SK-N-SH (cell line): ENCODE measurements at regions not wholly inside any gene's neighbourhood (a gene's known extent, or its start where the extent isn't known, plus 50 kb on each side); places are given as distances from the start of the nearest gene placed in this dataset.

Experiments used
- CTCF ChIA-PET: fragments of 300-600, 350-600 bp; formaldehyde crosslinking; extraction: SDS; loops from one replicate; lab custom pipeline; 2021; lab: Yijun Ruan, JAX
- POLR2A ChIA-PET: fragments of 350-600 bp; sonication (Branson Sonifier 250); formaldehyde crosslinking; extraction: SDS; loops from one replicate; lab custom pipeline; 2020; ENCODE audit warnings: antibody characterized with exemption, inconsistent platforms; lab: Yijun Ruan, JAX
- DNase-seq: peaks from one replicate; pipeline ENCODE4 v3.0.0; 2012
- H2AFZ ChIP-seq: fragments of 200-600 bp; sonication (generic); 2 replicates; pipeline ENCODE4 v1.8.1; 2016; ENCODE audit warnings: antibody characterized with exemption, mild to moderate bottlenecking, low read depth
- H3F3A ChIP-seq: fragments of 200-600 bp; sonication (generic); replicated peaks from 2 replicates; pipeline ENCODE3; 2016; ENCODE audit warnings: antibody characterized with exemption, mild to moderate bottlenecking; ENCODE audit not compliant: insufficient read depth
- H3K27ac ChIP-seq, 2 experiments: fragments of 200-500 bp in 1 of 2; fragments of 200-600 bp in 1 of 2; sonication (Bioruptor generic) in 1 of 2; sonication (generic), shearing (Covaris generic) in 1 of 2; 2 replicates each; pipeline versions ENCODE4 v1.5.1 to v1.6.1; 2014 to 2016; ENCODE audit warnings: low read depth in 2 of 2, inconsistent platforms in 1 of 2, low read length in 1 of 2, mild to moderate bottlenecking in 1 of 2, mixed read lengths in 1 of 2
- H3K27me3 ChIP-seq: fragments of 200-600 bp; sonication (generic), shearing (Covaris generic); 2 replicates; pipeline ENCODE4 v1.6.1; 2016; ENCODE audit warnings: mixed run types; ENCODE audit not compliant: insufficient read depth
- H3K36me3 ChIP-seq, 2 experiments: fragments of 200-500 bp in 1 of 2; fragments of 200-600 bp in 1 of 2; sonication (Bioruptor generic) in 1 of 2; sonication (generic) in 1 of 2; replicated peaks in 1 of 2; 2 replicates each; pipeline versions ENCODE3 to v1.5.1; 2014 to 2016; ENCODE audit warnings: low read length in 1 of 2, mild to moderate bottlenecking in 1 of 2; ENCODE audit not compliant: insufficient read depth in 2 of 2, control insufficient read depth in 1 of 2
- H3K4me1 ChIP-seq, 2 experiments: fragments of 200-500 bp in 1 of 2; fragments of 200-600 bp in 1 of 2; sonication (Bioruptor generic) in 1 of 2; sonication (generic), shearing (Covaris generic) in 1 of 2; 2 replicates each; pipeline versions ENCODE4 v1.5.1 to v1.6.1; 2014 to 2016; ENCODE audit warnings: low read depth in 1 of 2, low read length in 1 of 2, mixed run types in 1 of 2; ENCODE audit not compliant: insufficient read depth in 2 of 2, control insufficient read depth in 1 of 2
- H3K4me2 ChIP-seq: fragments of 200-600 bp; sonication (generic), shearing (Covaris generic); 2 replicates; pipeline ENCODE4 v1.6.1; 2017; ENCODE audit warnings: mixed run types
- H3K4me3 ChIP-seq, 2 experiments: fragments of 200-500 bp in 1 of 2; fragments of 200-600 bp in 1 of 2; sonication (Bioruptor generic) in 1 of 2; sonication (generic), shearing (Covaris generic) in 1 of 2; 2 replicates each; pipeline versions ENCODE4 v1.5.1 to v1.8.1; 2014 to 2016; ENCODE audit warnings: low read depth in 2 of 2, inconsistent platforms in 1 of 2, low read length in 1 of 2, mild to moderate bottlenecking in 1 of 2, mixed read lengths in 1 of 2, moderate library complexity in 1 of 2
- H3K79me2 ChIP-seq: fragments of 200-600 bp; sonication (generic); 2 replicates; pipeline ENCODE4 v1.8.1; 2017; ENCODE audit warnings: mild to moderate bottlenecking; ENCODE audit not compliant: insufficient read depth
- H3K9ac ChIP-seq: fragments of 200-600 bp; sonication (generic); 2 replicates; pipeline ENCODE4 v1.6.1; 2017; ENCODE audit warnings: mixed run types
- H3K9me2 ChIP-seq: fragments of 200-600 bp; sonication (generic); 2 replicates; pipeline ENCODE4 v1.6.1; 2017; ENCODE audit warnings: mixed run types
- H3K9me3 ChIP-seq: fragments of 200-600 bp; sonication (generic); 2 replicates; pipeline ENCODE4 v1.6.1; 2017; ENCODE audit warnings: mixed run types, mild to moderate bottlenecking, moderate library complexity
- H4K20me1 ChIP-seq: fragments of 200-600 bp; sonication (generic); 2 replicates; pipeline ENCODE4 v1.6.1; 2017; ENCODE audit warnings: mild to moderate bottlenecking, mixed run types; ENCODE audit not compliant: insufficient read depth
- CHD2 ChIP-seq: fragments of 150-350 bp; IDR thresholded peaks from 2 replicates; pipeline ENCODE4 v1.6.1; 2018; ENCODE audit warnings: low read length; ENCODE audit not compliant: partially characterized antibody
- ELF1 ChIP-seq: IDR thresholded peaks from 2 replicates; pipeline ENCODE4 v1.4.0; 2012
- EZH2phosphoT487 ChIP-seq: fragments of 200-600 bp; sonication (generic); IDR thresholded peaks from 2 replicates; pipeline ENCODE4 v1.6.1; 2017; ENCODE audit warnings: low read depth, mixed run types, mild to moderate bottlenecking, antibody characterized with exemption, moderate library complexity, borderline replicate concordance
- FOXJ3 ChIP-seq: sonication (generic); formaldehyde crosslinking; IDR thresholded peaks from 2 replicates; pipeline ENCODE4 v1.5.1; 2020; ENCODE audit warnings: mild to moderate bottlenecking, missing genetic modification reagents
- GABPA ChIP-seq: IDR thresholded peaks from 2 replicates; pipeline ENCODE4 v1.4.0; 2012; ENCODE audit warnings: low read depth, mild to moderate bottlenecking
- GATA2 ChIP-seq: sonication (generic); formaldehyde crosslinking; IDR thresholded peaks from 2 replicates; pipeline ENCODE4 v1.5.0; 2020; ENCODE audit warnings: mild to moderate bottlenecking, missing genetic modification reagents
- IRF3 ChIP-seq: fragments of 150-350 bp; IDR thresholded peaks from 2 replicates; pipeline ENCODE4 v1.6.1; 2016; ENCODE audit warnings: mild to moderate bottlenecking, low read depth, low read length
- POLR2AphosphoS5 ChIP-seq: IDR thresholded peaks from 2 replicates; pipeline ENCODE4 v1.6.1; 2012; ENCODE audit warnings: low read depth, low read length
- RAD21 ChIP-seq: IDR thresholded peaks from 2 replicates; pipeline ENCODE4 v1.6.1; 2012; ENCODE audit warnings: mild to moderate bottlenecking, low read length
- RCOR1 ChIP-seq: fragments of 150-350 bp; IDR thresholded peaks from 2 replicates; pipeline ENCODE4 v1.6.1; 2017; ENCODE audit warnings: antibody characterized with exemption, low read length
- REST ChIP-seq: IDR thresholded peaks from 2 replicates; pipeline ENCODE4 v1.6.1; 2012; ENCODE audit warnings: mild to moderate bottlenecking, low read depth, low read length, moderate library complexity
- RXRA ChIP-seq: IDR thresholded peaks from 2 replicates; pipeline ENCODE4 v1.4.0; 2012; ENCODE audit warnings: low read depth, mild to moderate bottlenecking, borderline replicate concordance
- TCF12 ChIP-seq: IDR thresholded peaks from 2 replicates; pipeline ENCODE4 v1.4.0; 2012
- TEAD4 ChIP-seq: IDR thresholded peaks from 2 replicates; pipeline ENCODE4 v1.4.0; 2012; ENCODE audit warnings: mild to moderate bottlenecking, borderline replicate concordance; ENCODE audit not compliant: insufficient read depth
- USF2 ChIP-seq: fragments of 150-350 bp; IDR thresholded peaks from 2 replicates; pipeline ENCODE4 v1.6.1; 2017; ENCODE audit warnings: antibody characterized with exemption, low read length, low read depth, borderline replicate concordance
- YY1 ChIP-seq: IDR thresholded peaks from 2 replicates; pipeline ENCODE4 v1.4.0; 2012; ENCODE audit warnings: low read depth, mild to moderate bottlenecking
- WGBS: methylation state at CpG from one replicate; pipeline ENCODE4 v1.1.6; 2017; ENCODE audit warnings: low lambda C conversion rate; 5-methylcytosine and 5-hydroxymethylcytosine counted together

DNA sequence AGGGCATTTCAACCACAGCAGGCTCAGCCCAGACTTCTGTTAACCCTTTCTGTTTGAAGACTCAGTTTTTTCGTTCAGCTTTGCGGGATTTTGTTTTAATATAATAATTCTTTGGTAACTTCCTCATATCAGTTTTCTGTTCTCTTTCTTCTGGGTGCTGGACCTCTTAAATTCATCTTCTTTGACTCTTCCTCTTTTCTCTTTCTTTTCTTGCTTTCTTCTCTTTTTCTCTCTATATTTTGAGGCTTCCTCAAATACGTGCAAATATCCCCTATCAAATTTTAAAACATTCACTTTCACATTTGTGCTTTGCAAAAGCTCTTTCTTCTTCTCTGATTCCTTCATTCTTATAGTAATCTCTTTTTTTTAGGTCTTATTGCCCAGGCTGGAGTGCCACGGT is 136.3 kb downstream of the HS3ST3B1 start:
- H3K79me2 ChIP-seq: no peaks in the 10 kb centered on the region
- H3K4me3 ChIP-seq: no peak overlapping the region
- H4K20me1 ChIP-seq: no peaks in the 10 kb centered on the region
- H3K27me3 ChIP-seq: peaks cover 35% of the 10 kb centered on the region; the same call in 1 of the 2 replicates
- CTCF ChIA-PET: no interaction called here
- TF ChIP-seq TEAD4 (no peak), RAD21 (no peak), REST (no peak), TCF12 (no peak), GATA2 (CRISPR knock-in tag) (no peak), FOXJ3 (CRISPR knock-in tag) (no peak), CHD2 (no peak), RCOR1 (no peak), RXRA (no peak), YY1 (no peak), GABPA (no peak), ELF1 (no peak), IRF3 (no peak), POLR2AphosphoS5 (no peak), EZH2phosphoT487 (no peak)
- no peak overlapping the region for H3K27ac ChIP-seq
- no peaks in the 10 kb centered on the region for H3F3A ChIP-seq
- H3K9ac ChIP-seq: no peak overlapping the region
- no peaks in the 10 kb centered on the region for H3K9me2 ChIP-seq
- no peaks in the 10 kb centered on the region for H3K9me3 ChIP-seq
- H2AFZ ChIP-seq: no peak overlapping the region
- no peaks in the 10 kb centered on the region for H3K4me1 ChIP-seq
- H3K36me3 ChIP-seq: no peaks in the 10 kb centered on the region
- DNase-seq: no peak
- POLR2A ChIA-PET: no interaction called here
- WGBS: 15% methylated on average over 4 of the region's 4 CpGs
- no peak overlapping the region for H3K4me2 ChIP-seq

DNA sequence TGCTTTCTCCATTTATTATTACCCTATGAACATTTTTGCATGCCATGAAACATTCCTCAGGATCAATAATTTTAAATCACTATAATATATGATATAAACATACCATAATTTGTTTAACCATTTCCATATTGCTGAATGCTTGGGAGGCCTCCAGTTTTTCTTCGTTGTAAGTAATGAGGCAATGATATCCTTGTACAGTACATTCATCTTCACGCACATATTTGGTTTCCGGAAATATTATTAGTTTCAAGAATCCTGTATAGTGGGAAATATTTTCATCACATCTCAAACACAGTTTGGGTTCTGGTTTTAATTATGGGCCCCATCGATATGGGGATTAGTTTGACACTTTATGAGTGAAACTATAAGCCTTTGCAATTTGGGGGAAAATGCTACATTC is 135.4 kb downstream of the HS3ST3B1 start:
- no peak overlapping the region for H2AFZ ChIP-seq
- no peak overlapping the region for H3K9ac ChIP-seq
- ChIA-PET CTCF (no interaction called here), POLR2A (no interaction called here)
- H3K36me3 ChIP-seq: no peaks in the 10 kb centered on the region
- no peak for TF ChIP-seq RXRA
- TF ChIP-seq USF2: no peak
- no peak for TF ChIP-seq GABPA
- no peak overlapping the region for H3K4me3 ChIP-seq
- no peak overlapping the region for H3K4me2 ChIP-seq
- peaks cover 35% of the 10 kb centered on the region; the same call in 1 of the 2 replicates for H3K27me3 ChIP-seq
- DNase-seq: no peak
- H3K4me1 ChIP-seq: no peaks in the 10 kb centered on the region
- H3F3A ChIP-seq: no peaks in the 10 kb centered on the region
- no peaks in the 10 kb centered on the region for H3K79me2 ChIP-seq
- no peaks in the 10 kb centered on the region for H4K20me1 ChIP-seq
- WGBS: 38% methylated on average over 4 of the region's 4 CpGs
- no peaks in the 10 kb centered on the region for H3K9me3 ChIP-seq
- no peaks in the 10 kb centered on the region for H3K9me2 ChIP-seq
- H3K27ac ChIP-seq: no peak overlapping the region
